Panc1 (cell line): ENCODE measurements at regions not wholly inside any gene's neighbourhood (a gene's known extent, or its start where the extent isn't known, plus 50 kb on each side); places are given as distances from the start of the nearest gene placed in this dataset.

Experiments
- POLR2AphosphoS5 ChIP-seq: IDR thresholded peaks from 2 replicates; pipeline ENCODE4 v1.6.1; 2012; ENCODE audit warnings: mild to moderate bottlenecking, low read depth, low read length, moderate library complexity
- SIN3A ChIP-seq: IDR thresholded peaks from 2 replicates; pipeline ENCODE4 v1.6.1; 2012; ENCODE audit warnings: low read depth, mild to moderate bottlenecking, low read length, moderate library complexity, borderline replicate concordance; ENCODE audit not compliant: insufficient read depth
- TCF7L2 ChIP-seq: IDR thresholded peaks from 2 replicates; pipeline ENCODE4 v1.6.1; 2011; ENCODE audit warnings: mild to moderate bottlenecking, low read depth, low read length, inconsistent platforms
- TF ChIP-seq, protein P1 (sequence below): fragments of 450-650 bp; IDR thresholded peaks from 2 replicates; pipeline ENCODE4 v1.5.1; 2017; ENCODE audit warnings: mild to moderate bottlenecking
- TF ChIP-seq, protein P2 (sequence below), 2 experiments: IDR thresholded peaks; 2 replicates each; pipeline ENCODE4 v1.6.1; 2011 to 2012; ENCODE audit warnings: low read depth in 2 of 2, control low read depth in 1 of 2, low read length in 1 of 2, mild to moderate bottlenecking in 1 of 2, moderate library complexity in 1 of 2; ENCODE audit not compliant: insufficient read depth in 1 of 2

GRCh38 chr1:94355485-94355980 lies 62.7 kb upstream of the ABCD3 start:
- TF ChIP-seq, protein P1, sequence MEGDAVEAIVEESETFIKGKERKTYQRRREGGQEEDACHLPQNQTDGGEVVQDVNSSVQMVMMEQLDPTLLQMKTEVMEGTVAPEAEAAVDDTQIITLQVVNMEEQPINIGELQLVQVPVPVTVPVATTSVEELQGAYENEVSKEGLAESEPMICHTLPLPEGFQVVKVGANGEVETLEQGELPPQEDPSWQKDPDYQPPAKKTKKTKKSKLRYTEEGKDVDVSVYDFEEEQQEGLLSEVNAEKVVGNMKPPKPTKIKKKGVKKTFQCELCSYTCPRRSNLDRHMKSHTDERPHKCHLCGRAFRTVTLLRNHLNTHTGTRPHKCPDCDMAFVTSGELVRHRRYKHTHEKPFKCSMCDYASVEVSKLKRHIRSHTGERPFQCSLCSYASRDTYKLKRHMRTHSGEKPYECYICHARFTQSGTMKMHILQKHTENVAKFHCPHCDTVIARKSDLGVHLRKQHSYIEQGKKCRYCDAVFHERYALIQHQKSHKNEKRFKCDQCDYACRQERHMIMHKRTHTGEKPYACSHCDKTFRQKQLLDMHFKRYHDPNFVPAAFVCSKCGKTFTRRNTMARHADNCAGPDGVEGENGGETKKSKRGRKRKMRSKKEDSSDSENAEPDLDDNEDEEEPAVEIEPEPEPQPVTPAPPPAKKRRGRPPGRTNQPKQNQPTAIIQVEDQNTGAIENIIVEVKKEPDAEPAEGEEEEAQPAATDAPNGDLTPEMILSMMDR, result no peak
- TF ChIP-seq SIN3A, result no peak
- no peak for TF ChIP-seq POLR2AphosphoS5
- no peak for TF ChIP-seq TCF7L2
- TF ChIP-seq, protein P2, sequence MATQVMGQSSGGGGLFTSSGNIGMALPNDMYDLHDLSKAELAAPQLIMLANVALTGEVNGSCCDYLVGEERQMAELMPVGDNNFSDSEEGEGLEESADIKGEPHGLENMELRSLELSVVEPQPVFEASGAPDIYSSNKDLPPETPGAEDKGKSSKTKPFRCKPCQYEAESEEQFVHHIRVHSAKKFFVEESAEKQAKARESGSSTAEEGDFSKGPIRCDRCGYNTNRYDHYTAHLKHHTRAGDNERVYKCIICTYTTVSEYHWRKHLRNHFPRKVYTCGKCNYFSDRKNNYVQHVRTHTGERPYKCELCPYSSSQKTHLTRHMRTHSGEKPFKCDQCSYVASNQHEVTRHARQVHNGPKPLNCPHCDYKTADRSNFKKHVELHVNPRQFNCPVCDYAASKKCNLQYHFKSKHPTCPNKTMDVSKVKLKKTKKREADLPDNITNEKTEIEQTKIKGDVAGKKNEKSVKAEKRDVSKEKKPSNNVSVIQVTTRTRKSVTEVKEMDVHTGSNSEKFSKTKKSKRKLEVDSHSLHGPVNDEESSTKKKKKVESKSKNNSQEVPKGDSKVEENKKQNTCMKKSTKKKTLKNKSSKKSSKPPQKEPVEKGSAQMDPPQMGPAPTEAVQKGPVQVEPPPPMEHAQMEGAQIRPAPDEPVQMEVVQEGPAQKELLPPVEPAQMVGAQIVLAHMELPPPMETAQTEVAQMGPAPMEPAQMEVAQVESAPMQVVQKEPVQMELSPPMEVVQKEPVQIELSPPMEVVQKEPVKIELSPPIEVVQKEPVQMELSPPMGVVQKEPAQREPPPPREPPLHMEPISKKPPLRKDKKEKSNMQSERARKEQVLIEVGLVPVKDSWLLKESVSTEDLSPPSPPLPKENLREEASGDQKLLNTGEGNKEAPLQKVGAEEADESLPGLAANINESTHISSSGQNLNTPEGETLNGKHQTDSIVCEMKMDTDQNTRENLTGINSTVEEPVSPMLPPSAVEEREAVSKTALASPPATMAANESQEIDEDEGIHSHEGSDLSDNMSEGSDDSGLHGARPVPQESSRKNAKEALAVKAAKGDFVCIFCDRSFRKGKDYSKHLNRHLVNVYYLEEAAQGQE (IDR thresholded peaks at IDR 0.05; ENCODE audit: insufficient read depth in 1 of 2, low read depth in 2 of 2, low read length in 1 of 2), result no peak
